ENCODE measurements at regions not wholly inside any gene's neighbourhood (a gene's known extent, or its start where the extent isn't known, plus 50 kb on each side); places are given as distances from the start of the nearest gene placed in this dataset.

- Histone ChIP-seq H3K79me2 (ENCODE audit: control insufficient read depth, insufficient read depth, low read length) (no peaks in the 10 kb centered on the region), H2AFZ (ENCODE audit: low read length) (no peak overlapping the region), H3K27me3 (ENCODE audit: control insufficient read depth, insufficient read depth, low read length) (no peaks in the 10 kb centered on the region), H3K36me3 (ENCODE audit: control insufficient read depth, insufficient read depth, low read length) (no peaks in the 10 kb centered on the region), H3K4me2 (ENCODE audit: extremely low read depth, insufficient read depth, low read length) (no peak overlapping the region), H3K9me3 (ENCODE audit: control insufficient read depth, insufficient read depth, low read depth, low read length) (no peaks in the 10 kb centered on the region), H3K4me1 (ENCODE audit: control insufficient read depth, extremely low read depth, insufficient read depth, low read length) (no peaks in the 10 kb centered on the region), H3K4me3 (replicated peaks in 1 of 4; ENCODE audit: control extremely low read depth in 1 of 4, insufficient read depth in 1 of 4, low read depth in 3 of 4, low read length in 4 of 4) (no peak overlapping the region), H4K20me1 (ENCODE audit: control insufficient read depth, extremely low read depth, insufficient read depth, low read length) (no peaks in the 10 kb centered on the region), H3K27ac (ENCODE audit: insufficient read depth, low read length) (no peak overlapping the region), H3K9ac (ENCODE audit: insufficient read depth, low read length) (no peak overlapping the region)
- no peak for DNase-seq (ENCODE audit: low read depth in 2 of 2)
- TF ChIP-seq EZH2 (IDR thresholded peaks at IDR 0.05; ENCODE audit: low read length, missing control alignments), result no peak
- TF ChIP-seq CTCF (conservative IDR thresholded peaks at IDR 0.05 in 1 of 2, IDR thresholded peaks at IDR 0.05 in 1 of 2; ENCODE audit: low read depth in 1 of 2, low read length in 2 of 2), result no peak
Observed at GRCh38 chr3:29201604-29202003, 79.3 kb upstream of the RBMS3 start.

- no peak overlapping the region for H3K4me2 ChIP-seq (ENCODE audit: extremely low read depth, insufficient read depth, low read length)
- no peaks in the 10 kb centered on the region for H3K9me3 ChIP-seq (ENCODE audit: control insufficient read depth, insufficient read depth, low read depth, low read length)
- TF ChIP-seq CTCF (conservative IDR thresholded peaks at IDR 0.05 in 1 of 2, IDR thresholded peaks at IDR 0.05 in 1 of 2; ENCODE audit: low read depth in 1 of 2, low read length in 2 of 2), result no peak
- TF ChIP-seq EZH2 (IDR thresholded peaks at IDR 0.05; ENCODE audit: low read length, missing control alignments), result no peak
- peak; percentile 14 to 69 for DNase-seq (ENCODE audit: low read depth in 2 of 2)
- no peaks in the 10 kb centered on the region for H3K79me2 ChIP-seq (ENCODE audit: control insufficient read depth, insufficient read depth, low read length)
- no peak overlapping the region for H3K4me3 ChIP-seq (replicated peaks in 1 of 4; ENCODE audit: control extremely low read depth in 1 of 4, insufficient read depth in 1 of 4, low read depth in 3 of 4, low read length in 4 of 4)
- H3K9ac ChIP-seq (ENCODE audit: insufficient read depth, low read length), result no peak overlapping the region
- no peaks in the 10 kb centered on the region for H3K4me1 ChIP-seq (ENCODE audit: control insufficient read depth, extremely low read depth, insufficient read depth, low read length)
- H2AFZ ChIP-seq (ENCODE audit: low read length), result no peak overlapping the region
- H3K27ac ChIP-seq (ENCODE audit: insufficient read depth, low read length), result no peak overlapping the region
- H4K20me1 ChIP-seq (ENCODE audit: control insufficient read depth, extremely low read depth, insufficient read depth, low read length), result no peaks in the 10 kb centered on the region
- no peaks in the 10 kb centered on the region for H3K27me3 ChIP-seq (ENCODE audit: control insufficient read depth, insufficient read depth, low read length)
- no peaks in the 10 kb centered on the region for H3K36me3 ChIP-seq (ENCODE audit: control insufficient read depth, insufficient read depth, low read length)
Observed at GRCh38 chr3:29202378-29202777, 78.5 kb upstream of the RBMS3 start.

DNA sequence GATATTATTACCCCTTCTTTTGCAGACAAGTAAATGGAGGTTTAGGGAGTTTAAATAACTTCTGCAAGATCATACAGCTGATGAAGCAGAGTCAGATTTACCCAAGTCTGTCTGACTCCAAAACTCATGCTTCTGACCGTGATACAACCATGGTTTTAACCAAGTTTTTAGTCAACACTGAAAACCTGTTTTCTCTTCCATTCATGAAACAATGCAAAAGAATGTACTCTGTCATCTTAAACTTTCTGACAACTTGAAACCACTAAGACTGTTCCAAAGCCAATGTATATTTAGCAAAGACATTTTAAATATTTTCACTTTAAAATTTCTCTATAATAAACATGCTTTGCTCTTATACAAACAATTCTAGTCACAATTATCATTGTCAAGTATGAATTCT is 77.0 kb upstream of the RBMS3 start:
- Histone ChIP-seq H3K27ac (ENCODE audit: insufficient read depth, low read length) (no peak overlapping the region), H2AFZ (ENCODE audit: low read length) (no peak overlapping the region), H4K20me1 (ENCODE audit: control insufficient read depth, extremely low read depth, insufficient read depth, low read length) (no peaks in the 10 kb centered on the region), H3K4me3 (replicated peaks in 1 of 4; ENCODE audit: control extremely low read depth in 1 of 4, insufficient read depth in 1 of 4, low read depth in 3 of 4, low read length in 4 of 4) (no peak overlapping the region), H3K36me3 (ENCODE audit: control insufficient read depth, insufficient read depth, low read length) (no peaks in the 10 kb centered on the region), H3K27me3 (ENCODE audit: control insufficient read depth, insufficient read depth, low read length) (no peaks in the 10 kb centered on the region), H3K4me1 (ENCODE audit: control insufficient read depth, extremely low read depth, insufficient read depth, low read length) (no peaks in the 10 kb centered on the region), H3K9ac (ENCODE audit: insufficient read depth, low read length) (no peak overlapping the region), H3K4me2 (ENCODE audit: extremely low read depth, insufficient read depth, low read length) (no peak overlapping the region), H3K79me2 (ENCODE audit: control insufficient read depth, insufficient read depth, low read length) (no peaks in the 10 kb centered on the region), H3K9me3 (ENCODE audit: control insufficient read depth, insufficient read depth, low read depth, low read length) (no peaks in the 10 kb centered on the region)
- TF ChIP-seq EZH2 (IDR thresholded peaks at IDR 0.05; ENCODE audit: low read length, missing control alignments), result no peak
- TF ChIP-seq CTCF (conservative IDR thresholded peaks at IDR 0.05 in 1 of 2, IDR thresholded peaks at IDR 0.05 in 1 of 2; ENCODE audit: low read depth in 1 of 2, low read length in 2 of 2), result no peak
- DNase-seq (ENCODE audit: low read depth in 2 of 2), result peak in 1 of 2 donors; percentile 60

Data from fibroblast of lung (primary cell).